Thoracic aorta (tissue), 2 donors: ENCODE measurements at regions not wholly inside any gene's neighbourhood (a gene's known extent, or its start where the extent isn't known, plus 50 kb on each side); places are given as distances from the start of the nearest gene placed in this dataset.
A peak's percentile ranks its signal among the peaks of the same experiment; 100 is the strongest.

Experiments
- ATAC-seq: fragments of 150-250 bp; one replicate; pipeline ENCODE4 v1.8.0; 2017; ENCODE audit warnings: low read depth; ENCODE audit not compliant: insufficient number of reproducible peaks, low FRiP score
- DNase-seq: peaks from one replicate; pipeline ENCODE4 v3.0.0-alpha.2; 2020; ENCODE audit warnings: low spot score
- H3K27ac ChIP-seq, 2 donors: fragments of 200-600 bp; sonication (generic); 1 replicate in 1 of 2; 2 replicates in 1 of 2; pipeline ENCODE4 v1.5.1; 2016; ENCODE audit warnings: mild to moderate bottlenecking in 2 of 2, moderate library complexity in 2 of 2
- H3K27me3 ChIP-seq: fragments of 200-600 bp; sonication (generic); replicated peaks from 2 replicates; pipeline ENCODE4 v1.6.0; 2016; ENCODE audit warnings: mild to moderate bottlenecking; ENCODE audit not compliant: insufficient read depth
- H3K36me3 ChIP-seq: fragments of 200-600 bp; sonication (generic); one replicate; pipeline ENCODE4 v1.5.1; 2016
- H3K4me1 ChIP-seq, 2 donors: fragments of 200-600 bp; sonication (generic); 1 replicate in 1 of 2; 2 replicates in 1 of 2; pipeline versions ENCODE4 v1.5.1 to v1.6.0; 2016; ENCODE audit warnings: low read depth in 2 of 2, mild to moderate bottlenecking in 1 of 2; ENCODE audit not compliant: control insufficient read depth in 1 of 2
- H3K4me3 ChIP-seq: fragments of 200-600 bp; sonication (generic); 2 replicates; pipeline ENCODE4 v1.5.1; 2016; ENCODE audit warnings: mild to moderate bottlenecking
- H3K9me3 ChIP-seq: fragments of 200-600 bp; sonication (generic); 2 replicates; pipeline ENCODE4 v1.5.1; 2016
- CTCF ChIP-seq: fragments of 200-600 bp; sonication (generic); IDR thresholded peaks from one replicate; pipeline ENCODE4 v1.5.1; 2019; ENCODE audit warnings: antibody characterized with exemption

- no peak for ATAC-seq
- Histone ChIP-seq H3K36me3 (no peaks in the 10 kb centered on the region), H3K4me3 (no peak overlapping the region), H3K27ac (no peak overlapping the region), H3K9me3 (no peaks in the 10 kb centered on the region), H3K27me3 (no peaks in the 10 kb centered on the region), H3K4me1 (peaks cover 0 to 5% of the 10 kb centered on the region in 2 donors)
- no peak for TF ChIP-seq CTCF
- no peak for DNase-seq
Measured at GRCh38 chr17:5873781-5874180, 196.4 kb upstream of the WSCD1 start.

GRCh38 chr17:5874486-5874885 is 195.7 kb upstream of the WSCD1 start:
- TF ChIP-seq CTCF: no peak
- Histone ChIP-seq H3K4me3 (no peak overlapping the region), H3K27ac (no peak overlapping the region), H3K27me3 (no peaks in the 10 kb centered on the region), H3K36me3 (no peaks in the 10 kb centered on the region), H3K9me3 (no peaks in the 10 kb centered on the region), H3K4me1 (peaks cover 0 to 5% of the 10 kb centered on the region in 2 donors)
- DNase-seq (no peak), ATAC-seq (no peak)

- no peak for ATAC-seq
- TF ChIP-seq CTCF: no peak
- no peak overlapping the region for H3K27ac ChIP-seq
- H3K9me3 ChIP-seq: no peaks in the 10 kb centered on the region
- H3K27me3 ChIP-seq: no peaks in the 10 kb centered on the region
- H3K4me1 ChIP-seq: peaks cover 0 to 5% of the 10 kb centered on the region in 2 donors
- no peak overlapping the region for H3K4me3 ChIP-seq
- H3K36me3 ChIP-seq: no peaks in the 10 kb centered on the region
- no peak for DNase-seq
Measured at GRCh38 chr17:5877366-5877765, 192.8 kb upstream of the WSCD1 start.

GRCh38 chr17:5877948-5878347 is 192.2 kb upstream of the WSCD1 start:
- H3K36me3 ChIP-seq: no peaks in the 10 kb centered on the region
- TF ChIP-seq CTCF: no peak
- no peak overlapping the region for H3K4me3 ChIP-seq
- no peaks in the 10 kb centered on the region for H3K9me3 ChIP-seq
- ATAC-seq (no peak), DNase-seq (peak; percentile 16)
- H3K27ac ChIP-seq: no peak overlapping the region
- no peaks in the 10 kb centered on the region for H3K27me3 ChIP-seq
- peaks cover 0 to 5% of the 10 kb centered on the region in 2 donors for H3K4me1 ChIP-seq

GRCh38 chr17:5881849-5882248 is 188.3 kb upstream of the WSCD1 start:
- Histone ChIP-seq H3K9me3 (no peaks in the 10 kb centered on the region), H3K27me3 (no peaks in the 10 kb centered on the region), H3K4me1 (peaks cover 0 to 5% of the 10 kb centered on the region in 2 donors), H3K27ac (no peak overlapping the region), H3K36me3 (no peaks in the 10 kb centered on the region), H3K4me3 (no peak overlapping the region)
- no peak for TF ChIP-seq CTCF
- ATAC-seq (no peak), DNase-seq (no peak)
